Prostate gland (tissue), 2 donors: ENCODE measurements at regions not wholly inside any gene's neighbourhood (a gene's known extent, or its start where the extent isn't known, plus 50 kb on each side); places are given as distances from the start of the nearest gene placed in this dataset.

Experiments
- CTCF ChIP-seq, 4 experiments: fragments of 200-600 bp in 2 of 4; fragments of 450-650 bp in 2 of 4; sonication (generic) in 2 of 4; IDR thresholded peaks; 1 replicate in 3 of 4; 2 replicates in 1 of 4; pipeline ENCODE4 v1.5.1; 2016 to 2019; ENCODE audit warnings: antibody characterized with exemption in 4 of 4, mild to moderate bottlenecking in 2 of 4, moderate library complexity in 2 of 4
- POLR2A ChIP-seq: fragments of 450-650 bp; IDR thresholded peaks from one replicate; pipeline ENCODE4 v1.6.1; 2016; ENCODE audit warnings: antibody characterized with exemption, mild to moderate bottlenecking

GRCh38 chr4:163815776-163816175 lies 321.3 kb downstream of the TMA16 start:
- TF ChIP-seq POLR2A = no peak
- TF ChIP-seq CTCF (IDR thresholded peaks at IDR 0.05) = no peak
